ENCODE measurements at regions not wholly inside any gene's neighbourhood (a gene's known extent, or its start where the extent isn't known, plus 50 kb on each side); places are given as distances from the start of the nearest gene placed in this dataset.
"Not testable (repeated sequence)": the region's sequence is repeated elsewhere in the genome, so short reads cannot be mapped to it uniquely, and the experiment has no call there.

GRCh38 chr20:48490961-48491831 lies 336.6 kb downstream of the PREX1 start:
- no peak overlapping the region for H3K4me3 Mint-ChIP-seq (ENCODE audit: unreplicated experiment)

DNA sequence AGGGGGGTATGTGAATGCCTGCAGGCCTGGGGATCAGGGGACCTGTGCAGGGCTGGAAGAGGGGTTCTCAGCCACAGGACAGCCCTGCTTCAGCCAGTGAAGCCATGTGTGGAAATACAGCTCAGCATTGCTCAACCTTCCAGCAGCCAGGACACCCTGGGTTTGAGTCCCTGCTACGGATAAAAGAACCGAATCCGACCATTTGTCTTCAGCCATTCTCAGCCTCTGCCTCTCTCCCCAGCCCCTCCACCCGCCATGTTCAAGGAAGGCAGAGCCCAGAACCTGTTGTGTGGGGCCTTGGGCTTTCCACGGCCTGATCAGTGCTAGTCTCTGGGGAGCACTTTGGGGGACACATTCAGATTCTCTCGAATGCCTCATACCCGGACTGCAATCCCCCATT lies 337.5 kb downstream of the PREX1 start:
- POLR2A ChIA-PET; H3K9me3 ChIP-seq; H3K36me3 Mint-ChIP-seq (ENCODE audit: insufficient read depth, unreplicated experiment); H3K27me3 Mint-ChIP-seq (ENCODE audit: insufficient read depth, unreplicated experiment); H3K9me3 Mint-ChIP-seq (ENCODE audit: unreplicated experiment); CTCF ChIA-PET; H3K4me3 ChIP-seq (ENCODE audit: low read depth, low read length); H3K4me3 Mint-ChIP-seq (ENCODE audit: unreplicated experiment); H3K27me3 ChIP-seq (replicated peaks; ENCODE audit: control insufficient read depth, insufficient read depth, low read length); H3K27ac Mint-ChIP-seq (ENCODE audit: unreplicated experiment); DNase-seq; BruUV-seq (replicated peaks); H3K36me3 ChIP-seq (ENCODE audit: control insufficient read depth, insufficient read depth, low read length); intact Hi-C loops (cut with micrococcal nuclease; ENCODE audit: unreplicated experiment): not testable (repeated sequence)
- H3K4me1 Mint-ChIP-seq (ENCODE audit: low read depth, unreplicated experiment): peaks cover 20% of the 10 kb centered on the region
- H3K4me1 ChIP-seq: peaks cover 26% of the 10 kb centered on the region

More at GRCh38 chr20:48490961-48491831, 336.6 kb downstream of the PREX1 start:
- Mint-ChIP-seq H3K36me3 (ENCODE audit: insufficient read depth, unreplicated experiment) (no peaks in the 10 kb centered on the region), H3K4me1 (ENCODE audit: low read depth, unreplicated experiment) (peaks cover 15% of the 10 kb centered on the region), H3K27me3 (ENCODE audit: insufficient read depth, unreplicated experiment) (no peaks in the 10 kb centered on the region), H3K9me3 (ENCODE audit: unreplicated experiment) (no peaks in the 10 kb centered on the region), H3K27ac (ENCODE audit: unreplicated experiment) (no peak overlapping the region)
- H3K27me3 ChIP-seq (replicated peaks; ENCODE audit: control insufficient read depth, insufficient read depth, low read length): no peaks in the 10 kb centered on the region
- BruUV-seq (replicated peaks): no TSS peak
- H3K4me3 ChIP-seq (ENCODE audit: low read depth, low read length): no peak overlapping the region
- no peak for TF ChIP-seq CTCF (IDR thresholded peaks at IDR 0.05; ENCODE audit: insufficient read depth in 1 of 2, low read depth in 1 of 2, low read length in 1 of 2, severe bottlenecking in 1 of 2, unreplicated experiment in 1 of 2)
- CTCF ChIA-PET: no interaction called here
- no peaks in the 10 kb centered on the region for H3K9me3 ChIP-seq
- H3K36me3 ChIP-seq (ENCODE audit: control insufficient read depth, insufficient read depth, low read length): no peaks in the 10 kb centered on the region
- POLR2A ChIA-PET: no interaction called here
- no peak for DNase-seq
- intact Hi-C loops (cut with micrococcal nuclease; ENCODE audit: unreplicated experiment): no loop called here
- peaks cover 21% of the 10 kb centered on the region for H3K4me1 ChIP-seq

DNA sequence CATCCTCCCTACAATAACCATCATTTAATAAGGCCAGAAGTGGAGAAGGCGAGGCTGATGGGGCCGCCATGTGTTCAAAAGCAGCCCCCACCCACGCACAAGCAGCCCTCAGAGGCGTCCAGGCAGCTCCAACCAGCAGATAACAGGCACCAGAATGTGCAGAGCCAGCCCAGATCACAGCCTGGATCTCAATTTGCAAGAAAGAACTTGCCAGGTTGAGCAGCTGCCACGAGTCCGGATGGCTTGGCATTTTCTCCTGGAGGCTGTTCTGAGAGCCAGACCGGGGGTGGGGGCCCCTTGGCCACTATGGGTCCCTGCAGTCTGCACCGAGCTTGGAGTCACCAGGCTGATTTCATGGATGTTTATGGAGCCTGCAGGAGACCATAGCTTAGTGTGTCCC lies 338.1 kb downstream of the PREX1 start:
- no peaks in the 10 kb centered on the region for H3K27me3 ChIP-seq (replicated peaks; ENCODE audit: control insufficient read depth, insufficient read depth, low read length)
- peaks cover 27% of the 10 kb centered on the region for H3K4me1 Mint-ChIP-seq (ENCODE audit: low read depth, unreplicated experiment)
- TF ChIP-seq CTCF (IDR thresholded peaks at IDR 0.05; ENCODE audit: insufficient read depth in 1 of 2, low read depth in 1 of 2, low read length in 1 of 2, severe bottlenecking in 1 of 2, unreplicated experiment in 1 of 2): no peak
- H3K27me3 Mint-ChIP-seq (ENCODE audit: insufficient read depth, unreplicated experiment): no peaks in the 10 kb centered on the region
- no peaks in the 10 kb centered on the region for H3K9me3 Mint-ChIP-seq (ENCODE audit: unreplicated experiment)
- no peak overlapping the region for H3K4me3 ChIP-seq (ENCODE audit: low read depth, low read length)
- intact Hi-C loops (cut with micrococcal nuclease; ENCODE audit: unreplicated experiment): loop anchor here (5.0 kb wide), 2 partner anchors 33 to 88 kb away; no protein-coding TSS in a partner anchor
- H3K9me3 ChIP-seq: no peaks in the 10 kb centered on the region
- POLR2A ChIA-PET: no interaction called here
- no peak for DNase-seq
- no TSS peak for BruUV-seq (replicated peaks)
- H3K4me1 ChIP-seq: peaks cover 29% of the 10 kb centered on the region
- no peak overlapping the region for H3K27ac Mint-ChIP-seq (ENCODE audit: unreplicated experiment)
- CTCF ChIA-PET: no interaction called here
- no peak overlapping the region for H3K4me3 Mint-ChIP-seq (ENCODE audit: unreplicated experiment)
- H3K36me3 Mint-ChIP-seq (ENCODE audit: insufficient read depth, unreplicated experiment): no peaks in the 10 kb centered on the region
- no peaks in the 10 kb centered on the region for H3K36me3 ChIP-seq (ENCODE audit: control insufficient read depth, insufficient read depth, low read length)

All from Caco-2 (cell line).